Liver (tissue), 3 donors: ENCODE measurements at regions not wholly inside any gene's neighbourhood (a gene's known extent, or its start where the extent isn't known, plus 50 kb on each side); places are given as distances from the start of the nearest gene placed in this dataset.

ENCODE experiments used
- ATF3 ChIP-seq: IDR thresholded peaks from 2 replicates; pipeline ENCODE4 v1.6.1; 2016; ENCODE audit warnings: antibody characterized with exemption
- CTCF ChIP-seq: fragments of 150-350 bp; IDR thresholded peaks from 2 replicates; pipeline ENCODE4 v1.5.1; 2017; ENCODE audit warnings: improper control_type of control experiment, low read depth, low read length; ENCODE audit not compliant: missing input control
- REST ChIP-seq: IDR thresholded peaks from 2 replicates; pipeline ENCODE4 v1.6.1; 2016; ENCODE audit warnings: antibody characterized with exemption, mild to moderate bottlenecking
- SP1 ChIP-seq: IDR thresholded peaks from 2 replicates; pipeline ENCODE4 v1.6.1; 2018; ENCODE audit warnings: antibody characterized with exemption, mild to moderate bottlenecking
- YY1 ChIP-seq: IDR thresholded peaks from 2 replicates; pipeline ENCODE4 v1.6.1; 2016; ENCODE audit warnings: antibody characterized with exemption, mild to moderate bottlenecking
- TF ChIP-seq, protein P1 (sequence below): IDR thresholded peaks from 2 replicates; pipeline ENCODE4 v1.6.1; 2016; ENCODE audit warnings: antibody characterized with exemption
- donor health status: healthy.
- donor health status: healthy.

DNA sequence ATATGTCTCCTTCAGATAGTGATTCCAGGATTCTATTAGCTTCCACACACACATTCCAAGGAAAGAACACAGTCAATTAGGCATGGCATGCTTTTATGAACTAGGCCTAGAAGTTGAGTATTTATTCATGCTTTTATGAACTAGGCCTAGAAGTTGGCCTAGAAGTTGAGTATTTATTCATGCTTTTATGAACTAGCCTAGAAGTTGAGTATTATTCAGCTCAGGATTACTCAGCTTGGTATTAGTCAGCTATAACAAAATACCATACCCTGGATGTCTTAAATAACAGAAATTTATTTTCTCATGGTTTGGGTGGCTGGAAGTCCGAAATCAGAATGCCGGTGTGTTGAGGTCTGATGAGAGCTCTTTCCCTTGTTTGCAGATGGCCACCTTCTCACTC lies 442.7 kb upstream of the FLRT2 start:
- TF ChIP-seq REST, result no peak
- TF ChIP-seq CTCF, result no peak
- TF ChIP-seq ATF3, result no peak
- TF ChIP-seq, protein P1, sequence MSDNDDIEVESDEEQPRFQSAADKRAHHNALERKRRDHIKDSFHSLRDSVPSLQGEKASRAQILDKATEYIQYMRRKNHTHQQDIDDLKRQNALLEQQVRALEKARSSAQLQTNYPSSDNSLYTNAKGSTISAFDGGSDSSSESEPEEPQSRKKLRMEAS, result no peak
- TF ChIP-seq YY1, result no peak
- no peak for TF ChIP-seq SP1
